Esophagus squamous epithelium (tissue), 5 donors: ENCODE measurements at regions not wholly inside any gene's neighbourhood (a gene's known extent, or its start where the extent isn't known, plus 50 kb on each side); places are given as distances from the start of the nearest gene placed in this dataset.

Experiments used
- DNase-seq: peaks from one replicate; lab custom pipeline; 2025; lab: John Stamatoyannopoulos, UW
- H3K27ac ChIP-seq, 4 donors: fragments of 200-600 bp; sonication (generic); one replicate each; pipeline ENCODE4 v1.5.1; 2016 to 2019; ENCODE audit warnings: mild to moderate bottlenecking in 1 of 4
- H3K27me3 ChIP-seq, 4 donors: fragments of 200-600 bp; sonication (generic); 1 replicate in 3 of 4; 2 replicates in 1 of 4; pipeline versions ENCODE4 v1.5.1 to v1.6.0; 2017 to 2021; ENCODE audit warnings: antibody characterized with exemption in 1 of 4
- H3K36me3 ChIP-seq, 3 donors: fragments of 200-600 bp; sonication (generic); one replicate each; pipeline ENCODE4 v1.5.1; 2016 to 2019
- H3K4me1 ChIP-seq, 3 donors: fragments of 200-600 bp; sonication (generic); one replicate each; pipeline ENCODE4 v1.5.1; 2017 to 2019
- H3K4me3 ChIP-seq, 4 donors: fragments of 200-600 bp; sonication (generic); 1 replicate in 3 of 4; 2 replicates in 1 of 4; pipeline ENCODE4 v1.5.1; 2016 to 2019; ENCODE audit warnings: mild to moderate bottlenecking in 2 of 4, moderate library complexity in 1 of 4
- H3K9me3 ChIP-seq, 3 donors: fragments of 200-600 bp; sonication (generic); one replicate each; pipeline ENCODE4 v1.5.1; 2016 to 2019
- CTCF ChIP-seq, 6 experiments: fragments of 450-650 bp in 4 of 6; fragments of 200-600 bp in 2 of 6; sonication (generic) in 2 of 6; IDR thresholded peaks; one replicate each; pipeline ENCODE4 v1.5.1; 2016 to 2019; ENCODE audit warnings: antibody characterized with exemption in 6 of 6, mild to moderate bottlenecking in 4 of 6, moderate library complexity in 4 of 6
- POLR2A ChIP-seq, 4 donors: fragments of 450-650 bp; IDR thresholded peaks; one replicate each; pipeline ENCODE4 v1.6.1; 2017; ENCODE audit warnings: antibody characterized with exemption in 4 of 4, mild to moderate bottlenecking in 4 of 4, moderate library complexity in 3 of 4
- WGBS, 2 donors: methylation state at CpG; one replicate each; pipeline ENCODE4 v1.1.5; 2018; 5-methylcytosine and 5-hydroxymethylcytosine counted together
- intact Hi-C: fragments of 100-400 bp; cut with DNase I; formaldehyde crosslinking; loops from one replicate; pipeline ENCODE4 v1.15.0; 2022
- donor health status: DM: yes; HTN: yes; CAD: no.

- Histone ChIP-seq H3K27ac (no peak overlapping the region), H3K36me3 (no peaks in the 10 kb centered on the region), H3K4me1 (no peaks in the 10 kb centered on the region), H3K4me3 (no peak overlapping the region), H3K27me3 (no peaks in the 10 kb centered on the region), H3K9me3 (no peaks in the 10 kb centered on the region)
- no peak for DNase-seq
- 82 to 90% methylated on average over 5 to 8 of the region's 8 CpGs for WGBS, 2 donors
- no peak for TF ChIP-seq POLR2A (IDR thresholded peaks at IDR 0.05)
- TF ChIP-seq CTCF (IDR thresholded peaks at IDR 0.05) = no peak
- intact Hi-C loops = no loop called here
Measured at GRCh38 chrX:9390693-9391368, 74.0 kb upstream of the TBL1X start.

- intact Hi-C loops = no loop called here
- TF ChIP-seq POLR2A (IDR thresholded peaks at IDR 0.05) (no peak), CTCF (IDR thresholded peaks at IDR 0.05) (no peak)
- 80 to 89% methylated on average over 3 to 5 of the region's 5 CpGs for WGBS, 2 donors
Measured at GRCh38 chrX:9392445-9392844, 72.4 kb upstream of the TBL1X start.

DNA sequence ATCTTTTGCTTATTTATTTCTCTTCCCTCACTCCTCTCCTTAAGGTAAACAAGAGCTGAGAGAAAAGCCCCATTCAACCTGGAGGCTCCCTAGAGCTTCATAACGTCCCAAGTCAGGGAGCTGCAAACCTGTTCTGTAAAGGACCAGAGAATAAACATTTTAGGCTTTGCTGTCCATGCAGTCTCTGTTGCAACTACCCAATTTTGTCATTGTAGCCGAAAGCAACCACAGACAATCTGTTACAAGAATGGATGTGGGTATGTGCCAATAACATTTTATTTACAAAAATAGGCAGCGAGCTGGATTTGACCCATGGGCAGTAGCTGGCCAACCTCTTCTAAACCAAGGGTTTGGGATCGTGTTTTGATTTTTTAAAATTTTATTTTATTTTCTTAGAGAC, 71.3 kb upstream of the TBL1X start:
- TF ChIP-seq CTCF (IDR thresholded peaks at IDR 0.05) (no peak), POLR2A (IDR thresholded peaks at IDR 0.05) (no peak)

More at GRCh38 chrX:9392445-9392844, 72.4 kb upstream of the TBL1X start:
- Histone ChIP-seq H3K36me3 (no peaks in the 10 kb centered on the region), H3K4me3 (no peak overlapping the region), H3K4me1 (no peaks in the 10 kb centered on the region), H3K9me3 (no peaks in the 10 kb centered on the region), H3K27me3 (no peaks in the 10 kb centered on the region), H3K27ac (no peak overlapping the region)
- DNase-seq = no peak

DNA sequence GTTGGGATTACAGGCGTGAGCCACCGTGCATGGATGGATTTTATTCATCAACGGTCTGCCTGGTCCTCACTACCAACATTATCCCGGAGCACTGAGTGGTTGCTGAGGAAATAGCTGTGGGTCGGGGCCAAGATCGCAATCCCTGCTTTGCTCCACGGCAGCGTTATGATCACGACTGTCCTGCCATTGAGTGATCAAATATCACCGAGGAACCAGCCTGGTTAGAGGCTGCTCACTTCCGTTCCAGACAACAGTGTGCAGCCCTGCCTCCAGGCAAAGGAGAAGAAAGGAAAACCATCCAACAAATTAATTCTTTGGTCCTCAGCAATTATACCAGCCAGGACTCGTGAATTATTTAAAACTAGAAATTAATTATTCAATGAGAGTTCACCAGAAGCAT, 70.6 kb upstream of the TBL1X start:
- no peak for TF ChIP-seq CTCF (IDR thresholded peaks at IDR 0.05)
- no peak for TF ChIP-seq POLR2A (IDR thresholded peaks at IDR 0.05)
- H3K27me3 ChIP-seq = no peaks in the 10 kb centered on the region
- no peaks in the 10 kb centered on the region for H3K9me3 ChIP-seq
- WGBS, 2 donors = 60% methylated on average over 7 to 11 of the region's 12 CpGs
- no peak for DNase-seq
- intact Hi-C loops = no loop called here
- H3K36me3 ChIP-seq = no peaks in the 10 kb centered on the region
- H3K4me3 ChIP-seq = no peak overlapping the region
- no peaks in the 10 kb centered on the region for H3K4me1 ChIP-seq
- H3K27ac ChIP-seq = no peak overlapping the region

More for the DNA sequence above, 71.3 kb upstream of the TBL1X start:
- H3K4me3 ChIP-seq = no peak overlapping the region
- no peaks in the 10 kb centered on the region for H3K9me3 ChIP-seq
- no peaks in the 10 kb centered on the region for H3K4me1 ChIP-seq
- H3K27me3 ChIP-seq = no peaks in the 10 kb centered on the region
- no peaks in the 10 kb centered on the region for H3K36me3 ChIP-seq
- 71 to 75% methylated on average over 4 of the region's 4 CpGs for WGBS, 2 donors
- no peak overlapping the region for H3K27ac ChIP-seq
- DNase-seq = no peak
- intact Hi-C loops = no loop called here

DNA sequence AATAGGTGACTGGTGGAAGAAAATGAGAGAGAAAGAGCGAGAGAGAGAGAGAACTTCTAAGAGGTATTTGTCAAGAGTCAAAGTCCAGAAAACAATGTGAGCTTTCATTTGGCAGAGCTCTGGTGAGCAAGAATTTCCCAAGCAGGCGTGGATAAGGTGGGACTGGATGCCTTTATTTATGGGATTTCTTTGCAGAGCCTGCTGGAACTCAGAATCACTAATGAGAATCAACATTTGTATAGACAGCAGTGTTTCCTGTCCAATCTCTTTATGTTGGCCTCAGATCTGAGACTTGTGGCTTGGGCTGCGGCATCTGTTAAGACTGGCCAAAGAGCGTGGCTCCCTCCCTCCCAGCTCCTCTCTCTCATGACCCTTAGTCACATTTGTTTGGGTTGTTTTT, 67.9 kb upstream of the TBL1X start:
- Histone ChIP-seq H3K27ac (no peak overlapping the region), H3K4me1 (no peaks in the 10 kb centered on the region), H3K36me3 (no peaks in the 10 kb centered on the region), H3K4me3 (no peak overlapping the region), H3K27me3 (no peaks in the 10 kb centered on the region), H3K9me3 (no peaks in the 10 kb centered on the region)
- 48 to 54% methylated on average over 4 of the region's 4 CpGs for WGBS, 2 donors
- DNase-seq = no peak
- intact Hi-C loops = no loop called here
- TF ChIP-seq POLR2A (IDR thresholded peaks at IDR 0.05) (no peak), CTCF (IDR thresholded peaks at IDR 0.05) (no peak)
